ENCODE measurements at regions not wholly inside any gene's neighbourhood (a gene's known extent, or its start where the extent isn't known, plus 50 kb on each side); places are given as distances from the start of the nearest gene placed in this dataset.
"Not testable (repeated sequence)": the region's sequence is repeated elsewhere in the genome, so short reads cannot be mapped to it uniquely, and the experiment has no call there.

GRCh38 chr3:6746443-6746842 lies 114.5 kb upstream of the GRM7 start:
- no peak overlapping the region for H3K4me3 ChIP-seq
- 88 to 94% (median 91%) methylated on average over 9 of the region's 9 CpGs for WGBS, 5 donors
- no peak overlapping the region for H3K27ac ChIP-seq
- H3K9me3 ChIP-seq = no peaks in the 10 kb centered on the region
- no peak for DNase-seq
- H3K4me1 ChIP-seq = no peaks in the 10 kb centered on the region
- no peaks in the 10 kb centered on the region for H3K27me3 ChIP-seq
- TF ChIP-seq POLR2AphosphoS5 (IDR thresholded peaks at IDR 0.05) (no peak), EP300 (IDR thresholded peaks at IDR 0.05) (no peak), POLR2A (IDR thresholded peaks at IDR 0.05) (no peak), CTCF (IDR thresholded peaks at IDR 0.05) (no peak)
- intact Hi-C loops (cut with DNase I; ENCODE audit: low total_unique reads) = no loop called here
- H3K36me3 ChIP-seq = no peaks in the 10 kb centered on the region

- Histone ChIP-seq H3K9me3 (no peaks in the 10 kb centered on the region), H3K4me1 (no peaks in the 10 kb centered on the region), H3K27me3 (no peaks in the 10 kb centered on the region), H3K4me3 (no peak overlapping the region), H3K36me3 (no peaks in the 10 kb centered on the region), H3K27ac (no peak overlapping the region)
- 70 to 75% (median 73%) methylated on average over 4 of the region's 4 CpGs for WGBS, 5 donors
- no peak for TF ChIP-seq CTCF (IDR thresholded peaks at IDR 0.05)
- no peak for TF ChIP-seq POLR2A (IDR thresholded peaks at IDR 0.05)
- TF ChIP-seq EP300 (IDR thresholded peaks at IDR 0.05) = no peak
- no peak for TF ChIP-seq POLR2AphosphoS5 (IDR thresholded peaks at IDR 0.05)
- no peak for DNase-seq
- intact Hi-C loops (cut with DNase I; ENCODE audit: low total_unique reads) = no loop called here
Observed at GRCh38 chr3:6747017-6747416, 113.9 kb upstream of the GRM7 start.

GRCh38 chr3:6750782-6751181 lies 110.1 kb upstream of the GRM7 start:
- no peak for DNase-seq
- Histone ChIP-seq H3K27ac (no peak overlapping the region), H3K4me3 (no peak overlapping the region), H3K36me3 (no peaks in the 10 kb centered on the region), H3K4me1 (no peaks in the 10 kb centered on the region), H3K9me3 (no peaks in the 10 kb centered on the region), H3K27me3 (no peaks in the 10 kb centered on the region)
- intact Hi-C loops (cut with DNase I; ENCODE audit: low total_unique reads) = no loop called here
- TF ChIP-seq CTCF (IDR thresholded peaks at IDR 0.05) (no peak), POLR2A (IDR thresholded peaks at IDR 0.05) (no peak), POLR2AphosphoS5 (IDR thresholded peaks at IDR 0.05) (no peak), EP300 (IDR thresholded peaks at IDR 0.05) (no peak)

GRCh38 chr3:6753536-6753935 lies 107.4 kb upstream of the GRM7 start:
- Histone ChIP-seq H3K27me3 (no peaks in the 10 kb centered on the region), H3K4me3 (no peak overlapping the region), H3K36me3 (no peaks in the 10 kb centered on the region), H3K27ac (no peak overlapping the region), H3K4me1 (no peaks in the 10 kb centered on the region), H3K9me3 (no peaks in the 10 kb centered on the region)
- intact Hi-C loops (cut with DNase I; ENCODE audit: low total_unique reads) = no loop called here
- no peak for DNase-seq
- TF ChIP-seq EP300 (IDR thresholded peaks at IDR 0.05) (no peak), POLR2AphosphoS5 (IDR thresholded peaks at IDR 0.05) (no peak), POLR2A (IDR thresholded peaks at IDR 0.05) (no peak), CTCF (IDR thresholded peaks at IDR 0.05) (no peak)
- WGBS, 5 donors = 38 to 58% (median 50%) methylated on average over 2 of the region's 2 CpGs

GRCh38 chr3:6769532-6770396 lies 91.2 kb upstream of the GRM7 start:
- 83 to 90% (median 89%) methylated on average over 28 to 32 of the region's 32 CpGs for WGBS, 5 donors
- H3K27me3 ChIP-seq; intact Hi-C loops (cut with DNase I; ENCODE audit: low total_unique reads); H3K4me3 ChIP-seq; H3K4me1 ChIP-seq; H3K9me3 ChIP-seq; H3K27ac ChIP-seq; DNase-seq; H3K36me3 ChIP-seq: not testable (repeated sequence)

Measured in stomach (tissue), 8 donors.